Retinal pigment epithelial cell (primary cell): ENCODE measurements at regions not wholly inside any gene's neighbourhood (a gene's known extent, or its start where the extent isn't known, plus 50 kb on each side); places are given as distances from the start of the nearest gene placed in this dataset.

Experiments used
- DNase-seq: peaks from one replicate; pipeline ENCODE4 v3.0.0-alpha.2; 2010; ENCODE audit warnings: low read depth
- H3K4me3 ChIP-seq: 2 replicates; pipeline ENCODE4 v1.5.1; 2011; ENCODE audit warnings: mild to moderate bottlenecking, low read length, control low read depth, moderate library complexity
- TF ChIP-seq, protein P1 (sequence below): conservative IDR thresholded peaks from 2 replicates; pipeline ENCODE4 v1.5.1; 2011; ENCODE audit warnings: low read depth, low read length, control low read depth, inconsistent platforms

DNA sequence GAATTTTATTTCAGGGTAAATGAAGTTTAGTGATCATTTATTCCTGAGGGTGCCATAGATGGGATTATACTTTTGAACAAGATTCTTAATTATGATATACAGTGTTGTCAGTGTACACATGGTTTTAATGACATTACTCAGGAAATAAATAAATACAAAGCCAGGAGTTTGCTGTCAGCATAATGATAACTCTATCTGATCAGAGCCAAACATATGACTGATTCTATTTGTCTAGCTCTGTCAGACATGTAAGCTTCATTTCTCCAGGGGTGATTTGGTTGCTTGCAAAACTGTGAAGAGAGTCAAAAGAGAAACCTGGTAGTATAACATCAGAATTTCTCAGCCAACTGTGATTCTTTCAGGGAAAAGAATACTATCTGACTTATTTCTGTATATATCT, 1425.8 kb upstream of the C9orf72 start:
- TF ChIP-seq, protein P1, sequence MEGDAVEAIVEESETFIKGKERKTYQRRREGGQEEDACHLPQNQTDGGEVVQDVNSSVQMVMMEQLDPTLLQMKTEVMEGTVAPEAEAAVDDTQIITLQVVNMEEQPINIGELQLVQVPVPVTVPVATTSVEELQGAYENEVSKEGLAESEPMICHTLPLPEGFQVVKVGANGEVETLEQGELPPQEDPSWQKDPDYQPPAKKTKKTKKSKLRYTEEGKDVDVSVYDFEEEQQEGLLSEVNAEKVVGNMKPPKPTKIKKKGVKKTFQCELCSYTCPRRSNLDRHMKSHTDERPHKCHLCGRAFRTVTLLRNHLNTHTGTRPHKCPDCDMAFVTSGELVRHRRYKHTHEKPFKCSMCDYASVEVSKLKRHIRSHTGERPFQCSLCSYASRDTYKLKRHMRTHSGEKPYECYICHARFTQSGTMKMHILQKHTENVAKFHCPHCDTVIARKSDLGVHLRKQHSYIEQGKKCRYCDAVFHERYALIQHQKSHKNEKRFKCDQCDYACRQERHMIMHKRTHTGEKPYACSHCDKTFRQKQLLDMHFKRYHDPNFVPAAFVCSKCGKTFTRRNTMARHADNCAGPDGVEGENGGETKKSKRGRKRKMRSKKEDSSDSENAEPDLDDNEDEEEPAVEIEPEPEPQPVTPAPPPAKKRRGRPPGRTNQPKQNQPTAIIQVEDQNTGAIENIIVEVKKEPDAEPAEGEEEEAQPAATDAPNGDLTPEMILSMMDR = no peak
- no peak for DNase-seq
- H3K4me3 ChIP-seq = no peak overlapping the region

GRCh38 chr9:28999806-29000205, 1426.5 kb upstream of the C9orf72 start:
- no peak overlapping the region for H3K4me3 ChIP-seq
- TF ChIP-seq, protein P1 = no peak
- no peak for DNase-seq

DNA sequence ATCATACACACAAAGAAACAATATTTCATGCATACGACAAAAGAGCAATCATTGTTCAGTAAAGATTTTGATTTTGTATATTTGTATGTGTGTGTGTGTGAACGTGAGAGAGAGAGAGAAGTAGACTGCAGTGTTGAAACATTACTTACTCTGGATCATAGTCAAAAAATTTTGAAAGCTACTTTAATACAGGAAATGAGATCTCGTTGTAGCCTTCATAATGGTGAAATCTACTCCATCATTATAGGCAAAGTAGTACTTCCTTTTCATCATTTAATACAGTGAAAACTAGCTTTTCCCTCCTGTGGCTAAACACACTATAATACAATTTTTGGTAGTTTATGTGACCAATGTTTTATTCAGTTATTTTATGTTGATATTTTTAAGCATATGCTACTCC, 1427.7 kb upstream of the C9orf72 start:
- DNase-seq = no peak
- no peak overlapping the region for H3K4me3 ChIP-seq
- TF ChIP-seq, protein P1 = no peak

DNA sequence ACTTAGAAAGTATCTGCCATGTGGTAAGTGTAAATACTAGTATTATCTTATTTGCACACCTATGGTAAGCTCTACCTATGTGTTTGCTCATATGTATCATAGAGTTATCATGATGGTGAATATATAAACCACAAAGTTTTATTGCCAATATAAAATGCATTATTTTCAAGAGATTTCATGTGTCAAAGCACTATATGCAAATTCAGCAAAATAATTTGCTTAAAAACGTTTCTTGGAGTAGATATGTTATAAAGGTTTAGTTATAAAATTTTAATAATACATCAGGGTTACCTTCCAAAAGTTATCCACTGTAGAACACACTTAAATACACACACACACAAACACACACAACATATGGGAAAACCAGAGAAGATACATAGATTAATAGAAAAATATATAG, 1431.7 kb upstream of the C9orf72 start:
- TF ChIP-seq, protein P1 = no peak
- no peak for DNase-seq
- no peak overlapping the region for H3K4me3 ChIP-seq

DNA sequence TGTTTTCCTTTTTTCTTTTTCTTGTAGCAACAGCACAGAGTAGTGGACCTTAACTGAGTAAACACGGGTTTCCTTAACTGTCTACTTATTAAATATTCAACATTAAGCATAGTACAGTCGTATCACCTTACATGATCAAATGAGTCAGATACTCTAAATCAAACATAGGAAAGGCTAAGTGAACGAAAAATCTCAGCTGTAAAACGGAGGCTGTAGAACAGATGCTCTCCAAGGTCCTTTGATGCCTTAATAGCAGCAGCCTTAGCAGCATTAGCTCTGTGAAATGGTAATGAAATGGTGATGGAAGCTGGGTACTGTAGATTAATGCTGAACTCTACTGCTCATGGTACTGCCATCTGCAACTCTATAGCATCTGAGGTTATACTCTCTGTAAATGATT, 1433.3 kb upstream of the C9orf72 start:
- DNase-seq = no peak
- TF ChIP-seq, protein P1 = no peak
- H3K4me3 ChIP-seq = no peak overlapping the region

- DNase-seq = no peak
- no peak overlapping the region for H3K4me3 ChIP-seq
- TF ChIP-seq, protein P1 = no peak
Measured at GRCh38 chr9:29012911-29013310, 1439.6 kb upstream of the C9orf72 start.

GRCh38 chr9:29021632-29022031, 1448.4 kb upstream of the C9orf72 start:
- no peak overlapping the region for H3K4me3 ChIP-seq
- no peak for DNase-seq
- TF ChIP-seq, protein P1 = no peak
